ENCODE measurements at regions not wholly inside any gene's neighbourhood (a gene's known extent, or its start where the extent isn't known, plus 50 kb on each side); places are given as distances from the start of the nearest gene placed in this dataset.

DNA sequence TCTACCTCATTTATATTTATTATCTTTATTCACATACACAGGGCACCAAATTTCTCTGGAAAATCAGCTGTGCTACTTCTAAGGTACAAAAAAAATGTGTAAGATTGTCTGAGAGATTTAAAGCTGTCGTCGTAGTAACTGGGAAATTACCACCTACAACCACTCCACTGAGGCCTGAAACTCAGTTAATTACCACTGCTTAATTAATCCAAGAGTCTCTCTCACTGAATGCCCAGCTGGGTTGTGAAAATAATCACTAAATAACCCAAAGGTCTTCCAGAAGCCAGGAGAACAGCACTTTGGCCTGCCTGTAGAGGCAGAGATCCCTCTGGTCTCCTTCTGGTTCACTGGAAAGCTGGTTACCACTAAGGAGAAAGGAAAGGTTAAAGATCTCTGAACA, 207.2 kb upstream of the TMPO start:
- no peak for TF ChIP-seq CTCF (IDR thresholded peaks at IDR 0.05)
- no peak for TF ChIP-seq EZH2 (IDR thresholded peaks at IDR 0.05; ENCODE audit: borderline replicate concordance, insufficient read depth, low read depth, low read length, poor library complexity, severe bottlenecking)
